ENCODE measurements at regions not wholly inside any gene's neighbourhood (a gene's known extent, or its start where the extent isn't known, plus 50 kb on each side); places are given as distances from the start of the nearest gene placed in this dataset.
A peak's percentile ranks its signal among the peaks of the same experiment; 100 is the strongest.

DNA sequence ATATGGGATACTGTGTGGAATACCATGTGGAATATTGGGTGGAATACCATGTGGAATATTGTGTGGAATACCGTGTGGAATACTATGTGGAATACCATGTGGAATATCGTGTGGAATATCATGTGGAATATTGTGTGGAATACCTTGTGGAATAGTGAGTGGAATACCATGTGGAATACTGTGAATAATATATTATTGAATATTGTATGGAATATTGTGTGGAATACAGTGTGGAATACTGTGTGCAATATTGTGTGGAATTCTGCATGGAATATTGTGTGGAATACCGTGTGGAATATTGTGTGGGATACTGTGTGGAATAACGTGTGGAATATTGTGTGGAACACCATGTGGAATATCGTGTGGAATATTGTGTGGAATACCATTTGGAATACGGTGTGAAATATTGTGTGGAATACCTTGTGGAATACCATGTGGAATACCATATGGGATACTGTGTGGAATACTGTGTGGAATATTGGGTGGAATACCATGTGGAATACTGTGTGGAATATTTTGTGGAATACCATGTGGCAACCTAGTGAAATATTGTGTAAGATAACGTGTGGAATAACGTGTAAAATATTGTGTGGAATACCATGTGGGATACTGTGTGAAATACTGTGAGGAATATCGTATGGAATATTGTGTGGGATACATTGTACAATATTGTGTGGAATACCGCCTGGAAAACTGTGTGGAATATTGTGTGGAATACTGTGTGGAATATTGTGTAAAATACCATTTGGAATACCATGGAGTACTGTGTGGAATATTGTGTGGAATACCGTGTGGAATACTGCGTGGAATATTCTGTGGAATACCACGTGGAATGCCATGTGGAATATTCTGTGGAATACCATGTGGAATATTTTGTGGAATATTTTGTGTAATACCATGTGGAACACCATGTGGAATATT lies 133.9 kb upstream of the CHST15 start:
- DNase-seq (ENCODE audit: low spot score), result no peak

GRCh38 chr10:124226271-124227054 lies 133.1 kb upstream of the CHST15 start:
- no peak for DNase-seq (ENCODE audit: low spot score)

DNA sequence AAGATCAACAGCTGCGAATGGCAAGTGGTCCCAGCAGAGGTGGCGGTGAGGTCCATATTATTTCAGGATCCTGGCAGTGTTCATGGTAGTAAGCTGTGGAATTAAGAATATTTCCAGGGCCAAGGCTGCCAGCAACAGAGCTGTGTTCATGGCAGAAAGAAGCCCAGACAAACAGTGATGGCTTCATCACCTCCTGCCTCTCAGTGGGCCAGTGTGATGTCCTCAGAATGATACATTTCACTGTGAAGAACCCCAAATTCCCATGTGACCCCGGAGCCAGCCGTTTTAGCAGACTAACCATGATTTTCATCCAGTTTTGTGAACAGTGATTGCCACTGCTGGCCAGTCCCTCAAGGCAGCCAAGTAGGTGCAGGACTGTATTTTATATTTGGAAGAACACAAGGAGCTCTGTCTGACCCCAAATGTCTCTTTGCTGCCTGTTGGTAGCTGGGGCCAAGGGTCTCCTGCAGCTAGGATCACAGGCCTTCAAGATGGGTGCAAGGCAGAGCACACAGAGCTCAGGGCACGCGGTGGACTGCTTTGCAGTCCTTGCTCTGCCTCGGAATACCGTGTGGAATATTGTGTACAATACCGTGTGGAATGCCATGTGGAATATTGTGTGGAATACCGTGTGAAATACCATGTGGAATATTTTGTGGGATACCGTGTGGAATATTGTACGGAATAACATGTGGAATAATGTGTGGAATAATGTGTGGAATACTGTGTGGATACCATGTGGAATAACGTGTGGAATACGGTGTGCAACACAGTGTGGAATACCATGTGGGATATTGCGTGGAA lies 132.3 kb upstream of the CHST15 start:
- DNase-seq (ENCODE audit: low spot score), result no peak

DNA sequence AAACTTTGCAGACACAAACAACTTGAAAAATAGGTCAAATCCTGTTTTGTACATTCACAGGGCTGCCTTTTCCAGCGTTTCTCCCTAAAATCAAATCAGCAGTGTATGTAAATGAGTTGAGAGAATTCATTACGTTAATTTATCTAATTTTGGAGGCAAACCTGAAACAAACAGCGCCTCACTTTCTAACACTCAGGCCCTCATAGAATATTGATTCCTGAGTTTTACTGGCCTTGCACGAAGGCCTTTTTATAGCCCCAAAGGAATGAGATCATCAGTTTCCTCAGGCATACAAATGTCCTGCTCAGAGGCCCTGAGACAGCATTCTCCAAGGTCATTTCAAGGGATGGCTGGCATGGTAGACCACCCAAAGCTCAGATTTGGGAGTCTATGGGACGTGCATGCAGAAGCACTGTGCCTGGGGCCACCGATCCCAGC lies 131.7 kb upstream of the CHST15 start:
- DNase-seq (ENCODE audit: low spot score), result no peak

- no peak for DNase-seq (ENCODE audit: low spot score)
Measured at GRCh38 chr10:124224331-124225028, 131.1 kb upstream of the CHST15 start.

DNA sequence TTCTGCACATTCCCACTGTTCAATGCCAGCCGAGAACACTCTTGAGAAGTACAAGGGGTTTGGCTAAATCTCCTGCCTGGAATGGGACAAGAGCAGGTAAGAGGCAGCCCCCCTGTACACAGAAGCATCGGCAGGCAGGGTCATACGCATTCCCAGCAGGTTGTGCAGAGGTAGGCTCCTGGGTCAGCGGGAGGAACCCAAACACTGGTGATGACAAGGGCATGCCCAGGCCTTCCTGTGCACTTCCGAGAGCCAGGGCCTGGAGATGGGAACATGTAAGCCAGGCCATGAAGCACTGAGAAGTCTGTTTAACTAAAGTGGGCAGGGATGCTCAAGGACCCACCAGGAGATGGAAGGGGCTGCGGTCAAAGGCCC lies 130.3 kb upstream of the CHST15 start:
- DNase-seq (ENCODE audit: low spot score), result no peak

DNA sequence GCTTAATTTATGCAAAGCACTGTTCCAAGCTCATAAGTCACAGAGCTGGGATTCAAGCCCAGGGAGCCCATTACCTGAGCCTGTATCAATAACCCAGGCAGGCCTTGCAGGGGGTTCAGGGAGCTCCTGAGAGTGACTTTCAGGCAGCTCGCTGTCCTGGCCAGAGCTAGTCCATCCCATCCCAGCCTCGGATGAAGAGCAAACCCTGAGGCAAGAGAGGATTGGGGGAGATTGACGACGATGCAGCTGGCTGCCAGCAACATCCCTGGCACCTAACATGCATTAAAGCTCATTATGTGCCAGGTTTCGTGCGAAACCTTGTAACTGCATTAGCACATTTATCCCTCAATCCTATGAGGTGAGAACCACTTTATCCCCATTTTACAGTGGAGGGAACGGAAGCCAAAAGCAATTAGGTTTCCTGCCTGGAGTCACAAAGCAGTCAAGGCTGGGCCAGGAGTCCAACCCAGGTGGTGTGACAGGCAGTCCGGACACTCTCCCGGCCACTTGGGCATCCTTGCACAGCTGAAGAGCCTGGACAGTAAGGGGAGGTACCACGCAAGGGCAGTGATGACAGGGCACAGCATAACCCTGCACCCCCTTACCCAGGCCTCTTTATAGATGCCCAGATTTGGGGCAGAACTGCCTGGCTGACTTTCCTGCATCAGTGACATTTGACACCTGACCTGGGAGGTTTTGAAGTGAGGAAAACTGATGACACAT lies 129.8 kb upstream of the CHST15 start:
- DNase-seq (ENCODE audit: low spot score), result no peak

GRCh38 chr10:124222318-124222987 lies 129.1 kb upstream of the CHST15 start:
- no peak for DNase-seq (ENCODE audit: low spot score)

- no peak for DNase-seq (ENCODE audit: low spot score)
Measured at GRCh38 chr10:124221356-124222317, 128.2 kb upstream of the CHST15 start.

- no peak for DNase-seq (ENCODE audit: low spot score)
Measured at GRCh38 chr10:124220971-124221355, 127.6 kb upstream of the CHST15 start.

DNA sequence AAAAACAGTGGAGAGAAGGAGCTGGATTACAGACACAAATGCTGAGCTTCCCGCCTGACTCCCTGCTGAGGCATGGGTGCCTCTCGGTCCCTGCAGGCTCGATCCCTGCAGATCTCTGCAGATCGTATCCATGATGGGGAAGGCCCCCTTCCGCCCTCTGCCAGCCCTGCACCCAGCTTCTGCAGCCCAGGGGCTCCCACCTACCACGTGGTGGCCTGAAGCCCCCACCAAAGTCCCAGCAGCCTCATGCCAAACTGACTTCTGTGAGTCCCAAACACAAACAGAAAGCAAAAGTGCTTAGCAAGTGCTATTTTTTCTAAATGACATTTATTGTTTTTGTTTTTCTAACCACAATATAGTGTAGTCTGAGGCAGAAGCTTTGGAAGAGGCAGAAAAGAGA lies 127.1 kb upstream of the CHST15 start:
- DNase-seq (ENCODE audit: low spot score), result no peak

GRCh38 chr10:124219655-124220054 lies 126.3 kb upstream of the CHST15 start:
- DNase-seq (ENCODE audit: low spot score), result no peak

DNA sequence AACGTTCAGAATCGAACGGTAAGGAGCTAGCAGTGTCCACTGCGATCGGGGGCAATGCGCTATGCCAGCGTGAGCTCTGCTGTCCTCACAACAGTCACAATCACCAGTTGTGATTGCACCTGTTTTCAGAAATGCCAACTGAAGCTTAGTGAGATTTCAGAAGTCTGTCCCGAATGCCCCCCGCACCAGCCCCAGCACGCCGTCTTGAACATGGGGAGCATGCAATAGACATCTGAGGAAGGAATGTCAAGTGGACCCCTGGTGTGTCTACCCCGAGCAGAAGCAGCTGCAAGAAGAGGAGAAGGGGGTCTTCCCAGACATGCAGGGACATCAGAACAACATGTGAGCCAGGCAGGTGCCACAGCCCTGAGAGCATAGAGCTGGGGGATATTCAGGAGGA lies 125.7 kb upstream of the CHST15 start:
- no peak for DNase-seq (ENCODE audit: low spot score)

GRCh38 chr10:124217906-124218804 lies 124.8 kb upstream of the CHST15 start:
- peak; percentile 26 for DNase-seq (ENCODE audit: low spot score)

- no peak for DNase-seq (ENCODE audit: low spot score)
Measured at GRCh38 chr10:124217031-124217430, 123.6 kb upstream of the CHST15 start.

GRCh38 chr10:124214610-124215375 lies 121.4 kb upstream of the CHST15 start:
- DNase-seq (ENCODE audit: low spot score), result no peak

GRCh38 chr10:124213899-124214510 lies 120.6 kb upstream of the CHST15 start:
- DNase-seq (ENCODE audit: low spot score), result no peak
